ENCODE measurements at regions not wholly inside any gene's neighbourhood (a gene's known extent, or its start where the extent isn't known, plus 50 kb on each side); places are given as distances from the start of the nearest gene placed in this dataset.

GRCh38 chr10:107585630-107586029 is 421.1 kb upstream of the SORCS1 start:
- Histone ChIP-seq H3K27ac (no peak overlapping the region), H3K9me3 (peaks cover 6% of the 10 kb centered on the region), H3K4me1 (ENCODE audit: control insufficient read depth in 1 of 2, insufficient read depth in 1 of 2, low read depth in 1 of 2, low read length in 1 of 2) (no peaks in the 10 kb centered on the region), H3K36me3 (no peaks in the 10 kb centered on the region), H3K4me3 (ENCODE audit: low read depth in 1 of 2, low read length in 1 of 2) (no peak overlapping the region), H3K27me3 (no peaks in the 10 kb centered on the region)
- TF ChIP-seq CTCF (IDR thresholded peaks at IDR 0.05): no peak

GRCh38 chr10:107583974-107584373 is 419.5 kb upstream of the SORCS1 start:
- no peak for TF ChIP-seq CTCF (IDR thresholded peaks at IDR 0.05)
- Histone ChIP-seq H3K36me3 (no peaks in the 10 kb centered on the region), H3K27ac (no peak overlapping the region), H3K27me3 (no peaks in the 10 kb centered on the region), H3K9me3 (peaks cover 6% of the 10 kb centered on the region), H3K4me1 (ENCODE audit: control insufficient read depth in 1 of 2, insufficient read depth in 1 of 2, low read depth in 1 of 2, low read length in 1 of 2) (no peaks in the 10 kb centered on the region), H3K4me3 (ENCODE audit: low read depth in 1 of 2, low read length in 1 of 2) (no peak overlapping the region)

- Histone ChIP-seq H3K36me3 (no peaks in the 10 kb centered on the region), H3K4me1 (ENCODE audit: control insufficient read depth in 1 of 2, insufficient read depth in 1 of 2, low read depth in 1 of 2, low read length in 1 of 2) (no peaks in the 10 kb centered on the region), H3K9me3 (no peaks in the 10 kb centered on the region), H3K4me3 (ENCODE audit: low read depth in 1 of 2, low read length in 1 of 2) (no peak overlapping the region), H3K27ac (no peak overlapping the region), H3K27me3 (no peaks in the 10 kb centered on the region)
- no peak for TF ChIP-seq CTCF (IDR thresholded peaks at IDR 0.05)
Measured at GRCh38 chr10:107579970-107580369, 415.5 kb upstream of the SORCS1 start.

- H3K27me3 ChIP-seq: no peaks in the 10 kb centered on the region
- H3K36me3 ChIP-seq: no peaks in the 10 kb centered on the region
- no peak for TF ChIP-seq CTCF (IDR thresholded peaks at IDR 0.05)
- no peaks in the 10 kb centered on the region for H3K4me1 ChIP-seq (ENCODE audit: control insufficient read depth in 1 of 2, insufficient read depth in 1 of 2, low read depth in 1 of 2, low read length in 1 of 2)
- no peak overlapping the region for H3K4me3 ChIP-seq (ENCODE audit: low read depth in 1 of 2, low read length in 1 of 2)
- no peaks in the 10 kb centered on the region for H3K9me3 ChIP-seq
- no peak overlapping the region for H3K27ac ChIP-seq
Measured at GRCh38 chr10:107577221-107577620, 412.7 kb upstream of the SORCS1 start.

GRCh38 chr10:107576746-107577145 is 412.2 kb upstream of the SORCS1 start:
- Histone ChIP-seq H3K36me3 (no peaks in the 10 kb centered on the region), H3K9me3 (no peaks in the 10 kb centered on the region), H3K4me3 (ENCODE audit: low read depth in 1 of 2, low read length in 1 of 2) (no peak overlapping the region), H3K27me3 (no peaks in the 10 kb centered on the region), H3K4me1 (ENCODE audit: control insufficient read depth in 1 of 2, insufficient read depth in 1 of 2, low read depth in 1 of 2, low read length in 1 of 2) (no peaks in the 10 kb centered on the region), H3K27ac (no peak overlapping the region)
- no peak for TF ChIP-seq CTCF (IDR thresholded peaks at IDR 0.05)

- Histone ChIP-seq H3K27me3 (no peaks in the 10 kb centered on the region), H3K9me3 (no peaks in the 10 kb centered on the region), H3K27ac (no peak overlapping the region), H3K4me3 (ENCODE audit: low read depth in 1 of 2, low read length in 1 of 2) (no peak overlapping the region), H3K36me3 (no peaks in the 10 kb centered on the region), H3K4me1 (ENCODE audit: control insufficient read depth in 1 of 2, insufficient read depth in 1 of 2, low read depth in 1 of 2, low read length in 1 of 2) (no peaks in the 10 kb centered on the region)
- TF ChIP-seq CTCF (IDR thresholded peaks at IDR 0.05): no peak
Measured at GRCh38 chr10:107565014-107565413, 400.5 kb upstream of the SORCS1 start.
